HepG2 (cell line): ENCODE measurements at regions not wholly inside any gene's neighbourhood (a gene's known extent, or its start where the extent isn't known, plus 50 kb on each side); places are given as distances from the start of the nearest gene placed in this dataset.

ENCODE experiments used
- ATAC-seq: fragments of 200-7000 bp; cut with Tn5 transposase; 3 replicates; pipeline ENCODE4 v1.9.1; 2020; ENCODE audit warnings: mild to moderate bottlenecking, moderate library complexity
- BruUV-seq: library from RNA; stranded (reverse); fragments of 400-500 nt; replicated peaks from 2 replicates; lab custom pipeline; 2021; lab: Mats Ljungman, UMichigan
- CTCF ChIA-PET: fragments of 300-600 bp; formaldehyde crosslinking; extraction: SDS; loops from one replicate; lab custom pipeline; 2021; ENCODE audit warnings: low total read pairs, inconsistent platforms, low intra/inter-chr PET ratio; lab: Yijun Ruan, JAX
- POLR2A ChIA-PET: fragments of 350-600 bp; sonication (Branson Sonifier 250); formaldehyde crosslinking; loops from one replicate; lab custom pipeline; 2020; ENCODE audit warnings: antibody characterized with exemption, inconsistent platforms; lab: Yijun Ruan, JAX
- DNase-seq: peaks from one replicate; pipeline ENCODE4 v3.0.0-alpha.2; 2015; ENCODE audit warnings: low spot score
- FAIRE-seq: peaks from 3 replicates; lab custom pipeline; 2011; peaks lifted over from hg19 to GRCh38; lab: Jason Lieb, UNC
- H2AFZ ChIP-seq: one replicate; pipeline ENCODE4 v1.6.1; 2011; ENCODE audit warnings: low read length, inconsistent platforms
- H3K27ac ChIP-seq: fragments of 300-600 bp; 3 replicates; pipeline ENCODE4 v1.8.0; 2011; ENCODE audit warnings: mixed run types, mild to moderate bottlenecking, mixed read lengths, low read length, inconsistent platforms; ENCODE audit not compliant: insufficient read depth; ENCODE audit errors: extremely low read length
- H3K27me3 ChIP-seq, 2 experiments: fragments of 200-600 bp in 1 of 2; 2 replicates in 1 of 2; 3 replicates in 1 of 2; pipeline versions ENCODE4 v1.6.0 to v1.8.0; 2011; ENCODE audit warnings: low read length in 2 of 2, mild to moderate bottlenecking in 2 of 2, moderate library complexity in 2 of 2, inconsistent platforms in 1 of 2; ENCODE audit not compliant: insufficient read depth in 2 of 2, control insufficient read depth in 1 of 2
- H3K36me3 ChIP-seq, 2 experiments: fragments of 200-600 bp in 1 of 2; replicated peaks in 1 of 2; 2 replicates in 1 of 2; 3 replicates in 1 of 2; pipeline versions ENCODE4 v1.5.1 to v1.8.0; 2011; ENCODE audit warnings: low read length in 2 of 2, inconsistent platforms in 1 of 2; ENCODE audit not compliant: insufficient read depth in 2 of 2, control insufficient read depth in 1 of 2
- H3K4me1 ChIP-seq: 2 replicates; pipeline ENCODE4 v1.5.1; 2012; ENCODE audit warnings: low read length, inconsistent platforms; ENCODE audit not compliant: insufficient read depth
- H3K4me2 ChIP-seq: 2 replicates; pipeline ENCODE4 v1.6.0; 2011; ENCODE audit warnings: low read depth, low read length, inconsistent platforms
- H3K4me3 ChIP-seq, 3 experiments: fragments of 200-600 bp in 1 of 3; sonication (generic), shearing (Covaris generic) in 1 of 3; replicated peaks in 1 of 3; 2 replicates each; pipeline ENCODE4 v1.5.1; 2011 to 2016; ENCODE audit warnings: low read length in 3 of 3, inconsistent platforms in 2 of 3, low read depth in 2 of 3, mild to moderate bottlenecking in 2 of 3, control low read depth in 1 of 3, mixed read lengths in 1 of 3; ENCODE audit not compliant: insufficient read depth in 1 of 3
- H3K79me2 ChIP-seq: one replicate; pipeline ENCODE4 v1.6.1; 2011; ENCODE audit warnings: low read length, inconsistent platforms; ENCODE audit not compliant: insufficient read depth
- H3K9ac ChIP-seq: 2 replicates; pipeline ENCODE4 v1.6.0; 2011; ENCODE audit warnings: mild to moderate bottlenecking, low read depth, low read length, inconsistent platforms; ENCODE audit not compliant: insufficient read depth
- H3K9me3 ChIP-seq: 2 replicates; pipeline ENCODE4 v1.5.1; 2012; ENCODE audit warnings: mild to moderate bottlenecking, low read length
- H4K20me1 ChIP-seq: 2 replicates; pipeline ENCODE4 v1.6.0; 2011; ENCODE audit warnings: inconsistent platforms, mild to moderate bottlenecking, low read length, moderate library complexity; ENCODE audit not compliant: insufficient read depth
- ADNP ChIP-seq: sonication (generic); formaldehyde crosslinking; IDR thresholded peaks from 2 replicates; pipeline ENCODE4 v1.4.0; 2020; ENCODE audit warnings: missing genetic modification reagents
- AHR ChIP-seq: IDR thresholded peaks from 2 replicates; pipeline ENCODE4 v1.6.1; 2018; ENCODE audit warnings: missing genetic modification reagents, missing compliant biosample characterization
- ASH2L ChIP-seq: fragments of 300-600, 200-600 bp; sonication (generic); IDR thresholded peaks from 2 replicates; pipeline ENCODE4 v1.7.0; 2017; ENCODE audit warnings: low read depth, mild to moderate bottlenecking, moderate library complexity, mixed read lengths, low read length; ENCODE audit not compliant: insufficient read length
- NFKB2 ChIP-seq: sonication (generic); formaldehyde crosslinking; IDR thresholded peaks from 2 replicates; pipeline ENCODE4 v1.4.0; 2020; ENCODE audit warnings: missing genetic modification reagents, borderline replicate concordance
- SIN3B ChIP-seq: fragments of 150-350 bp; IDR thresholded peaks from 2 replicates; pipeline ENCODE4 v1.6.1; 2014; ENCODE audit warnings: low read length
- TSC22D2 ChIP-seq: sonication (generic); formaldehyde crosslinking; IDR thresholded peaks from 2 replicates; pipeline ENCODE4 v1.5.1; 2020; ENCODE audit warnings: missing genetic modification reagents, mild to moderate bottlenecking, borderline replicate concordance
- ZBTB38 ChIP-seq: sonication (generic); formaldehyde crosslinking; IDR thresholded peaks from 2 replicates; pipeline ENCODE4 v1.5.1; 2020; ENCODE audit warnings: mild to moderate bottlenecking, missing genetic modification reagents
- ZC3H13 ChIP-seq: sonication (generic); formaldehyde crosslinking; IDR thresholded peaks from 2 replicates; pipeline ENCODE4 v1.8.1; 2023; ENCODE audit warnings: mild to moderate bottlenecking, missing genetic modification reagents, moderate library complexity
- ZFAT ChIP-seq: sonication (generic); formaldehyde crosslinking; conservative IDR thresholded peaks from 2 replicates; pipeline ENCODE4 v1.8.1; 2023; ENCODE audit warnings: missing genetic modification reagents, inconsistent platforms
- ZFY ChIP-seq: sonication (generic); formaldehyde crosslinking; IDR thresholded peaks from 2 replicates; pipeline ENCODE4 v1.4.0; 2020; ENCODE audit warnings: missing genetic modification reagents
- ZNF180 ChIP-seq: sonication (generic); formaldehyde crosslinking; IDR thresholded peaks from 2 replicates; pipeline ENCODE4 v1.4.0; 2020; ENCODE audit warnings: low read depth, missing genetic modification reagents, borderline replicate concordance
- ZNF33A ChIP-seq: sonication (generic); formaldehyde crosslinking; IDR thresholded peaks from 2 replicates; pipeline ENCODE4 v1.5.1; 2020; ENCODE audit warnings: missing genetic modification reagents, mild to moderate bottlenecking, moderate library complexity, borderline replicate concordance
- ZNF496 ChIP-seq: sonication (generic); formaldehyde crosslinking; IDR thresholded peaks from 2 replicates; pipeline ENCODE4 v1.8.1; 2023; ENCODE audit warnings: mild to moderate bottlenecking, moderate library complexity, missing genetic modification reagents; ENCODE audit not compliant: insufficient replicate concordance
- ZNF557 ChIP-seq: sonication (generic); formaldehyde crosslinking; IDR thresholded peaks from 2 replicates; pipeline ENCODE4 v1.4.0; 2020; ENCODE audit warnings: missing genetic modification reagents
- ZNF672 ChIP-seq: sonication (generic); formaldehyde crosslinking; IDR thresholded peaks from 2 replicates; pipeline ENCODE4 v1.8.1; 2022; ENCODE audit warnings: missing genetic modification reagents
- WGBS: methylation state at CpG from one replicate; pipeline ENCODE4 v1.1.6; 2017; ENCODE audit warnings: low lambda C conversion rate; 5-methylcytosine and 5-hydroxymethylcytosine counted together
- in situ Hi-C: cut with HindIII; loops from 2 replicates; pipeline ENCODE4 v1.10.0; 2017; ENCODE audit warnings: low pct_unique_long_range_greater_than_20kb; ENCODE audit not compliant: extremely low pct_ligation_motif_present
- intact Hi-C: fragments of 100-400 bp; cut with micrococcal nuclease; formaldehyde crosslinking; loops from one replicate; pipeline ENCODE4 v1.10.0; 2022; ENCODE audit not compliant: unreplicated experiment
- TF ChIP-seq, protein P1 (sequence below): IDR thresholded peaks from 2 replicates; pipeline ENCODE4 v1.6.1; 2016; ENCODE audit warnings: mild to moderate bottlenecking, missing biosample characterization, missing genetic modification reagents

DNA sequence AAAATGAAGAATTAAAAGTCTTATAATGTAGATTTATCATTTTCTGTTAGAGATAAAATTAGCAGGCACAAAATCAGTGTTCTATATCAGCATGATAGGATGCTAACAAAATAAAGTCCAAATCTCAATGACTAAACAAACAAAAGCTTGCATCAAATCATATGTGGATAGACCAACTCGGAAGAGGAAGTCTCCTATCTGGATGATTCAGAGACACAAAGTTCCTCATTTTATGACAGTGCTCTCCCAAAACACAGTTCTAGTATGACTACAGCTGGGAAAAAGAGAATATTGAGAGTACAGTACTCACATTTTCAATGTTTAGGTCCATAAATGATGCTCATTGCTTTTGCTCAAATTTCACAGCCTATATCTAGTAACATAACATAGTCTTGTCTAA is 376.1 kb upstream of the CTSO start (continued):
- TF ChIP-seq ZBTB38 (CRISPR knock-in tag) (no peak), ZNF672 (CRISPR knock-in tag) (no peak), SIN3B (no peak)

DNA sequence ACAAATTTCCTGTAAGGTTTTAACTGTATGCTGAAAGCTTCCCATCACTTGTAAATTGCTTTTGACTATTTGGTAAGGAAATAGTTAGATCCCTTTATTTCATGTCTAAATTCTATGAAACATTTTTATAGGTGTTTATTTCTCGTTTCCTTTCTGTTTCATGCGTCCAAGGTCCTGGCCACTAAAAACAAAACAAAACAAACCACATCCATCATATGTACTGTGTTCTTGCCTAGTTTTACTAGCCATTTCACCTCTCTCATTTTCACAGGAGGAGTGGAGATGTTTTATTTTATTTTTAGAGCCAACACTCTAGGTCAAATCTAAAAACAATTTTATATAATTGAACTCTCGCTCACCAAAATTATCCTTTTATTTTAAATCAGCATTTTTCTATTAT is 375.2 kb upstream of the CTSO start:
- no peaks in the 10 kb centered on the region for H3K36me3 ChIP-seq
- no peak overlapping the region for H3K27ac ChIP-seq
- H2AFZ ChIP-seq: no peak overlapping the region
- H3K79me2 ChIP-seq: no peaks in the 10 kb centered on the region
- no peaks in the 10 kb centered on the region for H3K9me3 ChIP-seq
- BruUV-seq: no TSS peak
- TF ChIP-seq ADNP (CRISPR knock-in tag): no peak
- TF ChIP-seq AHR (CRISPR knock-in tag): no peak
- TF ChIP-seq NFKB2 (CRISPR knock-in tag): no peak
- no peak for TF ChIP-seq ZFY
- TF ChIP-seq ZNF496 (CRISPR knock-in tag): no peak
- no peak for TF ChIP-seq ASH2L
- TF ChIP-seq ZNF557 (CRISPR knock-in tag): no peak
- TF ChIP-seq ZFAT (CRISPR knock-in tag): no peak
- no peak for TF ChIP-seq TSC22D2 (CRISPR knock-in tag)
- TF ChIP-seq ZNF33A (CRISPR knock-in tag): no peak
- TF ChIP-seq, protein P1, sequence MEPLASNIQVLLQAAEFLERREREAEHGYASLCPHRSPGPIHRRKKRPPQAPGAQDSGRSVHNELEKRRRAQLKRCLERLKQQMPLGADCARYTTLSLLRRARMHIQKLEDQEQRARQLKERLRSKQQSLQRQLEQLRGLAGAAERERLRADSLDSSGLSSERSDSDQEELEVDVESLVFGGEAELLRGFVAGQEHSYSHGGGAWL (CRISPR knock-in tag): no peak
- TF ChIP-seq ZNF180 (CRISPR knock-in tag): no peak
- TF ChIP-seq ZC3H13 (CRISPR knock-in tag): no peak
- in situ Hi-C loops: no loop called here
- FAIRE-seq: no peak
- intact Hi-C loops: no loop called here
- no peak for DNase-seq
- H3K27me3 ChIP-seq: no peaks in the 10 kb centered on the region
- H3K9ac ChIP-seq: no peak overlapping the region
- no peak overlapping the region for H3K4me2 ChIP-seq
- CTCF ChIA-PET: no interaction called here
- ATAC-seq: no peak
- no peaks in the 10 kb centered on the region for H4K20me1 ChIP-seq
- H3K4me3 ChIP-seq: no peak overlapping the region
- no peaks in the 10 kb centered on the region for H3K4me1 ChIP-seq
- POLR2A ChIA-PET: no interaction called here
- WGBS: under 1% methylated on average over 3 of the region's 3 CpGs
